Right cardiac atrium (tissue), 5 donors: ENCODE measurements at regions not wholly inside any gene's neighbourhood (a gene's known extent, or its start where the extent isn't known, plus 50 kb on each side); places are given as distances from the start of the nearest gene placed in this dataset.

Experiments
- ATAC-seq, 2 donors: fragments of 200-7000 bp; cut with Tn5 transposase; one replicate each; pipeline versions ENCODE4 v1.8.0 to v1.9.1; 2020; ENCODE audit warnings: moderate library complexity in 2 of 2, mild to moderate bottlenecking in 1 of 2
- DNase-seq, 3 donors: peaks; one replicate each; pipeline ENCODE4 v3.0.0-alpha.2; 2020
- H3K27ac ChIP-seq: one replicate; pipeline ENCODE4 v1.5.1; 2013; ENCODE audit warnings: mild to moderate bottlenecking, low read length, control low read depth, moderate library complexity
- H3K27me3 ChIP-seq: one replicate; pipeline ENCODE4 v1.6.1; 2013; ENCODE audit not compliant: control insufficient read depth, insufficient read depth
- H3K4me1 ChIP-seq: one replicate; pipeline ENCODE4 v1.6.1; 2013; ENCODE audit warnings: low read length; ENCODE audit not compliant: control insufficient read depth, insufficient read depth
- H3K4me3 ChIP-seq: one replicate; pipeline ENCODE4 v1.5.1; 2013; ENCODE audit warnings: low read length, control low read depth
- H3K9me3 ChIP-seq: one replicate; pipeline ENCODE4 v1.6.1; 2013; ENCODE audit warnings: low read length; ENCODE audit not compliant: control insufficient read depth
- WGBS: extraction: QIAGEN DNeasy Blood & Tissue Kit; methylation state at CpG from one replicate; pipeline ENCODE4 v1.1.7; 2013; 5-methylcytosine and 5-hydroxymethylcytosine counted together
- intact Hi-C, 4 donors: fragments of 100-400 bp; cut with DNase I; formaldehyde crosslinking; loops; one replicate each; pipeline versions ENCODE4 v1.11.0 to v1.14.0; 2022 to 2023
- donor health status: healthy with polysubstance abuse.
- donor health status: DM: no; HTN: yes; CAD: no.
- donor health status: DM: no; HTN: no; CAD: no.
- donor health status: DM: no; HTN: yes; CAD: no; lungs with severe emphysema.
- donor health status: DM: yes; HTN: yes; CAD: no.

DNA sequence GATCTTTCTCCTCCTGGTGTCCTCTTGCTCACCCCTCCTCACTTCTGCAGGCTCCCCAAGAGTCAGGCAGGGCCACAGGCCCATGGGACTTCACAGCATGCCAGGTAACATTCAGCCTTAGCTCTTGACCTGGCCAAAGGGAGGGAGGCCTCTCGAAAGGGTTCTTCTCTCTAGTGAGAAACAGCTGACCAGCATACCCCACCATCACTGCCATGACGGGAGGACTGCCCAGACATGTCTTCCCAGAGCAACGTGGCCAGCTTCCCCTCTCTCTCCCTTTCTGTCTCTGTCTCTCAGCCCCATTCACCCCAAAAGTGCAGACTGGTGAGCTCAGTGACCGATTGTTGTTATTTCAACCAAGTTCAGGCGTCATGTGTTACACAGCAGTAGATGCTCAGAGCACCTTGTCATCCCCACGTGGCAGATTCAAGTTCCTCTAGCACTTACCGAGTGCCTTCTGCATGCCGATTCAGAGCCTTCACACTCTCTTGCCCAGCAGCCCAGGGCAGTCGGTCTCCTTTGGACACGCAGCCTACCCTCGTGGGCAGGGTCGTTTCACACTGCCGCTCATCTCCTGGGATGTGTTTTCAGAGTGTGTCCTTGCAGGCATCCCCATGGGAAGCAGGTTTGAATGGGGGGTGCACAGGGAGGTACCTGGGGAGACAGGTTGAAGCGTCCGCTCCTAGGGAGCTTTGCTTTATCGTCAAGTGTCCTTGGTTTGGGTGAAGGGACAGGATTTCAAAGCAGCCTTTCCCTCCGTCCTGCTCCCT lies 259.9 kb downstream of the NDUFA10 start:
- H3K4me1 ChIP-seq, result no peaks in the 10 kb centered on the region
- DNase-seq (no peak), ATAC-seq (no peak)
- WGBS, result 87% methylated on average over 17 of the region's 17 CpGs
- no peak overlapping the region for H3K4me3 ChIP-seq
- intact Hi-C loops, result no loop called here
- no peaks in the 10 kb centered on the region for H3K27me3 ChIP-seq
- H3K9me3 ChIP-seq, result no peaks in the 10 kb centered on the region
- no peak overlapping the region for H3K27ac ChIP-seq

DNA sequence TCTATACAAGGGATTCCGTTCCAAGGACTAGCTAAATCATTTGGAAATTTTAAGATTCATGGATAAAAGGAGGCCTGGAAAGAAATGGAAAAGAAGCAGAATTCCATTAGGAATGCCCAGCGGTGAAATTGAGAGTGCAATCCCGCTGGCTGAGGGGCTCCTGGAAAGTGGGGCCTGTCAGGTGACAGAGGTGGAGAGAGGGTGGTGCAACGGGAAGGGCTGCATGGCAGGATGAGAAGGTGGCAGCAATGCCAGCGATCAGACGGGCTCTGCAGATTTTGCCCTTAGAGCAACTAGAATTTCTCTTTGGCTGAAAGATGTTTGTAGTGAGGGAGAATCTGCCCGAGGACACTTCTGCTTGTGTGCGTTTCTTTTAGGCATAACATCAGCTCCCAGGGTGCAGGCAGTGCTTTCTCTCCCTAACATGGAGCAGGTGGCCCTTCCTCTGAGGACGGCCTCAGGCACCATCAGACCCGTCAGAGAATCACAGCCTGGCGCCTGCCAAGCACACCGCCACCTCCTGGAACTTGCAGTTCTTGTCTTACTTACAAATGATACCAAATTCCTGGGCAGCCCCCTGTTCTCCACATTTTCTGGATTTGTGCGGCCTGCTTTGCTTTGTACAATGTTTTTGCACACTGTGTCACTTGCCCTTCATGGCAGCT lies 261.6 kb downstream of the NDUFA10 start:
- Histone ChIP-seq H3K9me3 (no peaks in the 10 kb centered on the region), H3K4me1 (no peaks in the 10 kb centered on the region), H3K27ac (no peak overlapping the region), H3K4me3 (no peak overlapping the region), H3K27me3 (no peaks in the 10 kb centered on the region)
- no peak for DNase-seq
- no peak for ATAC-seq
- intact Hi-C loops, result no loop called here
- 87% methylated on average over 13 of the region's 13 CpGs for WGBS

DNA sequence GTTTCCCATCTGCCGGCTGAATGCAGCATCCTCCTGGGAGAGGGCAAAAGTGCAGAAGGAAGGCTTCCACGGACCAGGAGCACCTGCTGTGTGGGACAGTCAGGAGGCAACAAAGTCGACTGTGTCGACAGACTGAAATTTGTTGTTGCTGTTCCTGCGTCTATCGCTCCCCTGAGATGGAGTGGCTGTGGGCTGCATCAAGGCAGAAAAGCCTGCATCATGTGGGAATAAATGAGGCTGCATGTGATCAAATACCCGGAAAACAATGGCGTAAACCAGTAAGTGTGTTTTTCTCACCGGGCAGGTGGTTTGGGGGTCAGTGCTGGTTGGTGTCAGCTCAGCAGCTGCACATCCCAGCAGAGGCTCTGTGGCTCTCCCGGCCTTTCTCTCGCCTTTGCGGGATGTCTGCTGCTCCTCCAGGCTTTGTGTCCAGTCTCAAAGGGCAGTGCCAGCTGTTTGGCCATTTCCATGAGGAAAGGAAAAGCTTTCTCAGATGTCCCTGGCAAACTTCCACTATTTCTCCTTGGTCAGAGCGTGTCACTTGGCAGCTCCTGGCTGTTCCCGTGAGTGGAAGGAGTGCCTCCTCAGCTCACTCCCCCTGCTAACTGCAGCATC lies 262.4 kb downstream of the NDUFA10 start:
- Histone ChIP-seq H3K27me3 (no peaks in the 10 kb centered on the region), H3K27ac (no peak overlapping the region), H3K4me1 (no peaks in the 10 kb centered on the region), H3K4me3 (no peak overlapping the region), H3K9me3 (no peaks in the 10 kb centered on the region)
- intact Hi-C loops, result no loop called here
- DNase-seq (peak in 1 of 3 donors; percentile 33), ATAC-seq (no peak)
- 77% methylated on average over 14 of the region's 14 CpGs for WGBS

DNA sequence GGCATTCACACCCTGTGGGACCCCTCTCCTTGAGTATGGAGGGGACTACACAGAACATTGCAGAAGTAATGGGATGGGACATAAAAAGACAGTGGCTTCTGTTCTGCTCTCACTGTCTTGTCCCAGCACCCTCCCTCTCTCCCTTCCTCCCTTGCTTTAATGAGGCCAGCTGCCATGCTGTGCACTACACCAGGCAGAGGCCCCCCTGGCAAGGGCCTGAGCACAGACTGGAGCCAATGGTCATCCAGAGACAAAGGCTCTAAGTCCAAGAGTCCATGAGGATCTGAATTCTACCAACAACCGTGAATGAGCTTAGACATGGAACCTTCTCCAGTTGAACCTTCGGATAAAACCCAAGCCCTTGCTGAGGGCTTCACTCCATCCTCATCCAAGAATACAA lies 263.0 kb downstream of the NDUFA10 start:
- no peaks in the 10 kb centered on the region for H3K27me3 ChIP-seq
- intact Hi-C loops, result no loop called here

DNA sequence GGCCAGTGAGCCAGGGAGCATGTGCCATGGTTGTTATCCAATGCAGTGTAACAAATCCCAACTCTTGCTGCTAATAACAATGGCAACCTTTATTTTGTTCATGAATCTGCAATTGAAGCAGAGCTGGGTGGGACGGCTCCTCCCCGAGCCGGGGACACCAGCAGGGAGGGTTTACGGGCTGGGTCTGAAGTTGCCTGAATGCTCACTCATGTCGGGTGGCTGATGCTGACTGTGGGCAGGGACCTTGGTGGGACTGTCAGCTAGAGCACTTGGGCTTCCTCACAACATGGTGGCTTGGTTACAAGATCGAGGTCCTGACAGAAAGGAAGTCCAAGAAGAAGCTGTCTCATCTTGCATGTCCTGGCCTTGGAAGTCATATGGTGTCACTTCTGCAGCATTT lies 264.5 kb downstream of the NDUFA10 start:
- WGBS, result 92% methylated on average over 6 of the region's 6 CpGs
- Histone ChIP-seq H3K27ac (no peak overlapping the region), H3K4me1 (no peaks in the 10 kb centered on the region), H3K9me3 (no peaks in the 10 kb centered on the region), H3K27me3 (no peaks in the 10 kb centered on the region), H3K4me3 (no peak overlapping the region)
- DNase-seq, result peak in 1 of 3 donors; percentile 11
- intact Hi-C loops, result no loop called here
- ATAC-seq, result no peak

More for the DNA sequence above, 263.0 kb downstream of the NDUFA10 start:
- Histone ChIP-seq H3K4me1 (no peaks in the 10 kb centered on the region), H3K27ac (no peak overlapping the region), H3K4me3 (no peak overlapping the region), H3K9me3 (no peaks in the 10 kb centered on the region)
- ATAC-seq, result no peak
- DNase-seq, result peak in 1 of 3 donors; percentile 10
- WGBS, result 94% methylated on average over 2 of the region's 2 CpGs

DNA sequence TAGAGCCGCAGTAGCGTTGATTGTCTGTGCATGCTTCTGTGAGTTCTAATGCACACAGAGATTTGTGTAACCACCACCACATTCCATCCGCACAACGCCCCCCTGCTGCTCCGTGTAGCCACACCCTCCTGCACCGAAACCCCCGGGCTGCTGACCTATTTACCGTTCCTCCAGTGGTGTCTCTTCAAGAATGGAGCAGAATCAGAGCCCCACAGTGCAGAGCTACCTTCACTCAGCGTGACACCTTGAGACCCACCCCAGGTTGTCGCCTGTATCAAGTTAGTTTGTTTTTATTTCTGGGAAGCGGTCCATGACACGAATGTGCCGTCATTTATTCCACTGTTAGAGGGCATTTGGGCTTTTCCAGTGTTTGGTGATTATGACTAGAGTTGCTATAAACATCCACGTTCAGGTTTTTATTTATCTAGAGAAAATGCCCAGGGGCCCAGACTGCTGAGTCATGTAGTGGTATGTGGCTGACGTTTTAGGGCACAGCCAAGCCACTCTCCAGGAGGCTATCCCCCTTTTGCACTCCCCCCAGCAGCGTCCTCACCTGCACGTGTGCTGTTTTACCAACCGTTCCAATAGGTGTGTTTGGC lies 266.8 kb downstream of the NDUFA10 start:
- Histone ChIP-seq H3K4me1 (no peaks in the 10 kb centered on the region), H3K4me3 (no peak overlapping the region), H3K9me3 (no peaks in the 10 kb centered on the region), H3K27me3 (no peaks in the 10 kb centered on the region), H3K27ac (no peak overlapping the region)
- 73% methylated on average over 18 of the region's 18 CpGs for WGBS
- DNase-seq, result peak in 1 of 3 donors; percentile 6
- no peak for ATAC-seq
- intact Hi-C loops, result no loop called here

DNA sequence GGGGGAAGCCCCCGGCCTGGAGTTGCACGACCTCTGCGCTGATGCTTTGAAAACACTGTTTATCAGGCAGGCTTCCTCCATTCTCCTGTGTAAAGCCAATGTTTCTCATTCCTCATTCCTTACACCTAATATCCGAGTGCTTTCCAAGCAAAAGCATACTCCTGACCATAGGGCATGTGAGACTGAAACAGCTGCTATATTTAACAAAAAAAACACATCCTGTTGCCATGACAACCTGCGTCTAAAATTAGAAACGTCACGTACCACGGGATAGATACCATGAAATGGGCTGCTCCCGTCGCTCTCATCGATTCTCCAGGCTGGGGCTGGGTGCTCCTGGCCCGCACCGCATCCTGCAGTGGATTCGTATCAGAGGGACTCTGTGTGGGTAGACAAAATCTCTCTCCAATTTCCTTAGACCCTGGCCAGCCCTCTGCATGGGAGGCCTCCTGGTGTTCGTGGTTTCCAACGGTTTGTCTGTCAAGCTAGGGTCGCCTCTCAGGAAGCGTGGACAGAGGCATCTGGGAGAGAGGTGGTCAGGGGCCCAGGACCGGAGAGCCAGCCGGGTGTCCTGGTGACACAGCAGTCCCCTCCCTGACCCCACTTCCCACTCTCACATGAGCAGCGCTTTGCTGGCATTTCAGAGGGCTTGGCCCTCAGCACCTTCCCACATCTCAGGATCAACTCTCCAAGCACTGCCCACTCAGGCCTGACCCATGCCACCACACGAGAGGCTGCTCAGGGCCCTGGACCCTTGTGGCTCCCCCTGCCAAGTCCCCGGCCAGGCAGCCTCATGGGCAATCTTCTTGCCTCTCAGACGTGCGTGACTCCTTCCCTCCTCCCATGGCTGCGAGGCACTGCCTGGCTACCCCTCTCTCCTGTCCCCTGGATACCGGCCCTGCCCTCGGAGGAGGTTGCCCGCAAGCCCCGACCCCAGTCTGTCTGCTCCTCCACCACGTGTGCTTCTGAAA lies 268.1 kb downstream of the NDUFA10 start:
- 51% methylated on average over 31 of the region's 31 CpGs for WGBS

DNA sequence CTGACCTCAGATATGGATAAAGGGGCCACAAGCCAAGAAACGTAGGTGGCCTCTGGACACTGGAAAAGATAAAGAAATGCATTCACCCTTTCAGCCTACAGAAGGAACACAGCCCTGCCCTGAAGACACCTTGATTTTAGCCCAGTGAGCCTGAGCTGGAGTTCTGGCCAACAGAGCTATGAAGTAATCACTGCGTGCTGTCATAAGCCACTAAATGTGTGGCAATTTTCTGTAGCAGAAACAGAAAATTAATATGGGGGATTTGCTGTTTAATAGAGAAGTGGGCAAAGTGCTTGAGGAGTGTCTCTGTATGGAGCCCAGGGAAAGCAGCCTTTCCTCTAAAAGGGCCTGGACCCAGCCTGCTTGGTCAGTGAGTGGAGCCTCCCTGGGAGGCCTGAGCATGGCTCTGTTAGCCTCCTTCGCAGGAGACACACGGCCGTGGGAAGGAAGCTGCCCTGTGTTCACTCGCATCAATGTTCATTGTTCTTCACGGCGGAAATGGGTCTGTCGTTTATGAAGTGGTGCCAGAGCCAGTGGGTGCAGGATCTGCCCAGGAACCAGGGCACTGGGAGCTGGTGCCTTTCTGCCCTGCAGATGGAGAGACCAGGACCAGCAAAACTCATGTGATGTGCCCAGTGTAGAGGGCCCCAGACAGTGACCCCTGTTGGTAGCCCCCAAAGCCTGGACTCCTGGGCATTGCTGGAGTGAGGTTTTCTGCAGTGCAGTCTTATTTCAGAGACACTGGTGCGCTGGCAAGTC lies 268.9 kb downstream of the NDUFA10 start:
- no peaks in the 10 kb centered on the region for H3K27me3 ChIP-seq
- peak in 1 of 3 donors; percentile 29 for DNase-seq
- 47% methylated on average over 10 of the region's 10 CpGs for WGBS
- intact Hi-C loops, result no loop called here
- no peak overlapping the region for H3K4me3 ChIP-seq
- no peak overlapping the region for H3K27ac ChIP-seq
- no peaks in the 10 kb centered on the region for H3K4me1 ChIP-seq
- no peak for ATAC-seq
- no peaks in the 10 kb centered on the region for H3K9me3 ChIP-seq

More for the DNA sequence above, 268.1 kb downstream of the NDUFA10 start:
- Histone ChIP-seq H3K4me1 (no peaks in the 10 kb centered on the region), H3K27me3 (no peaks in the 10 kb centered on the region), H3K9me3 (no peaks in the 10 kb centered on the region), H3K27ac (no peak overlapping the region), H3K4me3 (no peak overlapping the region)
- DNase-seq (peak in 2 of 3 donors; percentile 23 to 32), ATAC-seq (peak; percentile 18 to 25)
- intact Hi-C loops, result no loop called here

DNA sequence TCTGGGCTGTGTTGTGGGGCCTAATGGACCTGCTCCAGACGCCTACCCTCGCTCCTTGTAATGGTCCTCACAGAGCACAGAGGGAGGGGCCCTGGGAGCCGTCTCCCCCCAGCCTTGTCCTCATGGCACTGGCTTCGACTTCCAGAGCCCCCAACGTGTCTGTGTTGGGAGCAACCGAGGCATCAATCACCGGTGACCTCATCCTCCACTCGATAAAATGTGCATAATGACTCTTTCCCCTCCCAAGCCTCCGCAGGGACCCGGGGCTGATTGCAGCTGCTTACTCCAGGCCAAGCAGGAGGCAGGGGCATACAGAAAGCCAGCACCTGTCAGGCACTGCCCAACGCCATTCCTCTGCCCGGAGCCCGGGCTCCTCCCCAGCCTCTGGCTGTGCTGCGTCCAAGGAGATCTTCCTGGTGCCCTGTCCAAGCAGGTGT lies 271.7 kb downstream of the NDUFA10 start:
- 79% methylated on average over 14 of the region's 14 CpGs for WGBS
- Histone ChIP-seq H3K27ac (no peak overlapping the region), H3K27me3 (no peaks in the 10 kb centered on the region), H3K9me3 (no peaks in the 10 kb centered on the region), H3K4me3 (no peak overlapping the region), H3K4me1 (no peaks in the 10 kb centered on the region)
- intact Hi-C loops, result no loop called here
- ATAC-seq (no peak), DNase-seq (peak in 2 of 3 donors; percentile 21 to 23)

DNA sequence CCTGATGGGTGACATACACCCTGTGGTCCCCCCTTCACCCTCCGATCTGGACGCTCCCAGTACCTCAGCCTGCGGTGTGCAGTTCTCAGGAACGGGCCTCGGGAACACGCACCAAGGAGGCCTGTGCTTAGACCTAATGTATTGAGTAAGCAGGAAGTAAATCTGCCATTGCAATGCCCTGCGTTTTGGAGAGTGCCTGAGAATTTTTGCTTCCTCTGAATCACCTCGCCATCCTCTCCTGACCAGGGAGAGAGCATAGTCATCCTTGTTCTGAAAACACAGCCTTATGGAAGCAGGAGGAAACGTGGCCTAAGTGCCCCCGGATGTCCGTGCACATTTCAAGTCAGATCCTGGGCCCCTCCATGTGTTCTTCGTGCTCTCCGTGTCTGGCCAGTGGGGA lies 272.2 kb downstream of the NDUFA10 start:
- DNase-seq (peak in 1 of 3 donors; percentile 2), ATAC-seq (no peak)
- Histone ChIP-seq H3K4me1 (no peaks in the 10 kb centered on the region), H3K9me3 (no peaks in the 10 kb centered on the region), H3K27ac (no peak overlapping the region), H3K4me3 (no peak overlapping the region), H3K27me3 (no peaks in the 10 kb centered on the region)
- 79% methylated on average over 13 of the region's 13 CpGs for WGBS
- intact Hi-C loops, result no loop called here
